Upper lobe of left lung (tissue), 6 donors: ENCODE measurements at regions not wholly inside any gene's neighbourhood (a gene's known extent, or its start where the extent isn't known, plus 50 kb on each side); places are given as distances from the start of the nearest gene placed in this dataset.

Experiments used
- ATAC-seq, 2 donors: fragments of 200-7000 bp; cut with Tn5 transposase; one replicate each; pipeline ENCODE4 v1.9.1; 2022; ENCODE audit warnings: mild to moderate bottlenecking in 2 of 2, moderate library complexity in 2 of 2; ENCODE audit not compliant: low FRiP score in 2 of 2
- DNase-seq, 2 donors: peaks; one replicate each; pipeline ENCODE4 v3.0.0-alpha.2; 2019 to 2020
- H3K27ac ChIP-seq, 4 donors: fragments of 200-600 bp; sonication (generic); one replicate each; pipeline ENCODE4 v1.5.1; 2016 to 2019
- H3K27me3 ChIP-seq, 4 donors: fragments of 200-600 bp; sonication (generic); one replicate each; pipeline ENCODE4 v1.5.1; 2017 to 2019
- H3K36me3 ChIP-seq, 4 donors: fragments of 200-600 bp; sonication (generic); one replicate each; pipeline ENCODE4 v1.5.1; 2016 to 2019
- H3K4me1 ChIP-seq, 4 donors: fragments of 200-600 bp; sonication (generic); one replicate each; pipeline ENCODE4 v1.5.1; 2018 to 2019
- H3K4me3 ChIP-seq, 4 donors: fragments of 200-600 bp; sonication (generic); one replicate each; pipeline ENCODE4 v1.5.1; 2017 to 2019; ENCODE audit warnings: mild to moderate bottlenecking in 2 of 4, moderate library complexity in 1 of 4
- H3K9me3 ChIP-seq, 4 donors: fragments of 200-600 bp; sonication (generic); one replicate each; pipeline ENCODE4 v1.5.1; 2018 to 2019
- CTCF ChIP-seq, 6 experiments: fragments of 450-650 bp in 4 of 6; fragments of 200-600 bp in 2 of 6; sonication (generic) in 2 of 6; IDR thresholded peaks; one replicate each; pipeline ENCODE4 v1.5.1; 2016 to 2019; ENCODE audit warnings: antibody characterized with exemption in 6 of 6
- EP300 ChIP-seq, 4 donors: sonication (generic); formaldehyde crosslinking; IDR thresholded peaks; one replicate each; pipeline ENCODE4 v1.5.1; 2017; ENCODE audit warnings: antibody characterized with exemption in 4 of 4, control low read depth in 2 of 4
- POLR2A ChIP-seq, 4 donors: fragments of 450-650 bp; IDR thresholded peaks; one replicate each; pipeline ENCODE4 v1.5.1; 2016 to 2017; ENCODE audit warnings: antibody characterized with exemption in 4 of 4, mild to moderate bottlenecking in 2 of 4
- POLR2AphosphoS5 ChIP-seq, 2 donors: sonication (generic); formaldehyde crosslinking; IDR thresholded peaks; one replicate each; pipeline ENCODE4 v1.5.1; 2017; ENCODE audit warnings: antibody characterized with exemption in 2 of 2
- WGBS, 2 donors: methylation state at CpG; one replicate each; pipeline ENCODE4 v1.1.5; 2017 to 2018; 5-methylcytosine and 5-hydroxymethylcytosine counted together
- donor health status: DM: no; HTN: no; CAD: no; lungs with moderate emphysema.
- donor health status: DM: no; HTN: yes; CAD: no; lungs with severe emphysema.

GRCh38 chr12:92226071-92226661 is 80.5 kb upstream of the BTG1 start:
- ATAC-seq = no peak
- Histone ChIP-seq H3K36me3 (no peaks in the 10 kb centered on the region), H3K4me1 (peaks cover 0 to 13% (median 2%) of the 10 kb centered on the region in 4 donors), H3K9me3 (no peaks in the 10 kb centered on the region), H3K27ac (no peak overlapping the region), H3K4me3 (no peak overlapping the region), H3K27me3 (no peaks in the 10 kb centered on the region)
- WGBS, 2 donors = 75 to 76% methylated on average over 4 of the region's 4 CpGs
- no peak for DNase-seq
- TF ChIP-seq POLR2A (IDR thresholded peaks at IDR 0.05) (no peak), EP300 (IDR thresholded peaks at IDR 0.05) (no peak), POLR2AphosphoS5 (IDR thresholded peaks at IDR 0.05) (no peak), CTCF (IDR thresholded peaks at IDR 0.05) (no peak)

GRCh38 chr12:92224685-92225331 is 79.2 kb upstream of the BTG1 start:
- Histone ChIP-seq H3K9me3 (no peaks in the 10 kb centered on the region), H3K27me3 (no peaks in the 10 kb centered on the region), H3K4me1 (peaks cover 0 to 13% (median 1%) of the 10 kb centered on the region in 4 donors), H3K27ac (no peak overlapping the region), H3K4me3 (no peak overlapping the region), H3K36me3 (no peaks in the 10 kb centered on the region)
- TF ChIP-seq EP300 (IDR thresholded peaks at IDR 0.05) (no peak), POLR2AphosphoS5 (IDR thresholded peaks at IDR 0.05) (no peak), CTCF (IDR thresholded peaks at IDR 0.05) (no peak), POLR2A (IDR thresholded peaks at IDR 0.05) (no peak)
- DNase-seq (no peak), ATAC-seq (no peak)
- WGBS, 2 donors = 69 to 75% methylated on average over 6 of the region's 6 CpGs

GRCh38 chr12:92223481-92223880 is 77.8 kb upstream of the BTG1 start:
- H3K27ac ChIP-seq = no peak overlapping the region
- H3K27me3 ChIP-seq = no peaks in the 10 kb centered on the region
- 93 to 100% methylated on average over 1 of the region's 1 CpG for WGBS, 2 donors
- H3K4me3 ChIP-seq = no peak overlapping the region
- peaks cover 0 to 13% (median 1%) of the 10 kb centered on the region in 4 donors for H3K4me1 ChIP-seq
- no peaks in the 10 kb centered on the region for H3K9me3 ChIP-seq
- no peaks in the 10 kb centered on the region for H3K36me3 ChIP-seq
- TF ChIP-seq POLR2A (IDR thresholded peaks at IDR 0.05) = no peak
- TF ChIP-seq EP300 (IDR thresholded peaks at IDR 0.05) = no peak
- TF ChIP-seq CTCF (IDR thresholded peaks at IDR 0.05) = no peak
- no peak for TF ChIP-seq POLR2AphosphoS5 (IDR thresholded peaks at IDR 0.05)
- DNase-seq = no peak
- ATAC-seq = no peak

GRCh38 chr12:92221656-92222315 is 76.1 kb upstream of the BTG1 start:
- Histone ChIP-seq H3K36me3 (no peaks in the 10 kb centered on the region), H3K27ac (no peak overlapping the region), H3K4me3 (no peak overlapping the region), H3K27me3 (no peaks in the 10 kb centered on the region), H3K9me3 (no peaks in the 10 kb centered on the region), H3K4me1 (peaks cover 0 to 13% (median 4%) of the 10 kb centered on the region in 4 donors)
- TF ChIP-seq POLR2AphosphoS5 (IDR thresholded peaks at IDR 0.05) (no peak), EP300 (IDR thresholded peaks at IDR 0.05) (no peak), CTCF (IDR thresholded peaks at IDR 0.05) (no peak), POLR2A (IDR thresholded peaks at IDR 0.05) (no peak)
- ATAC-seq = no peak
- DNase-seq = no peak
- 76 to 77% methylated on average over 5 of the region's 5 CpGs for WGBS, 2 donors
